GM18867 (cell line): ENCODE measurements at regions not wholly inside any gene's neighbourhood (a gene's known extent, or its start where the extent isn't known, plus 50 kb on each side); places are given as distances from the start of the nearest gene placed in this dataset.
"Not testable (repeated sequence)": the region's sequence is repeated elsewhere in the genome, so short reads cannot be mapped to it uniquely, and the experiment has no call there.

Experiments
- ATAC-seq: cut with Tn5 transposase; IDR thresholded peaks from one replicate; pipeline ENCODE4 v1.9.1; 2021; ENCODE audit warnings: mild to moderate bottlenecking, moderate library complexity; ENCODE audit not compliant: unreplicated experiment

- ATAC-seq, result no peak
These were observed 57.0 kb downstream of the RASL11A start for GRCh38 chr13:27327633-27328032.

DNA sequence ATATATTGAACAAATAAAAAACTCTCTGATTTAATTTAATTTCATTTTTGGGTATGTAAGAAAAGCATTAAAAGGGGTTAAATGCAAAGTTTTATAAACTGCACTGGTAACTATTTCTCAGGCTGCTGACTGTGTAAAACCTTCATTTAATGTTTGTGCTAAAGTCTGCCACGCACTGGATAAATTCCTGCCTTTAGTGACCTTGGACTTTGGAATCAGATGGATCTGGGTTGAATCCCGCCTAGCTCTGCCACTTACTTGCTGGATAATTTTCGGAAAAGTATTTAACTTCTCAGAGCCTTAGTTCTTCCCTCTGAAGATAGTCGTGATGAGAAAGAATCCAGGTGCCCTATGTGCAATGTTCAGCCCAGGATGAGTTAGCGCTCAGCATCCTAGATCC is 58.6 kb downstream of the RASL11A start:
- no peak for ATAC-seq

DNA sequence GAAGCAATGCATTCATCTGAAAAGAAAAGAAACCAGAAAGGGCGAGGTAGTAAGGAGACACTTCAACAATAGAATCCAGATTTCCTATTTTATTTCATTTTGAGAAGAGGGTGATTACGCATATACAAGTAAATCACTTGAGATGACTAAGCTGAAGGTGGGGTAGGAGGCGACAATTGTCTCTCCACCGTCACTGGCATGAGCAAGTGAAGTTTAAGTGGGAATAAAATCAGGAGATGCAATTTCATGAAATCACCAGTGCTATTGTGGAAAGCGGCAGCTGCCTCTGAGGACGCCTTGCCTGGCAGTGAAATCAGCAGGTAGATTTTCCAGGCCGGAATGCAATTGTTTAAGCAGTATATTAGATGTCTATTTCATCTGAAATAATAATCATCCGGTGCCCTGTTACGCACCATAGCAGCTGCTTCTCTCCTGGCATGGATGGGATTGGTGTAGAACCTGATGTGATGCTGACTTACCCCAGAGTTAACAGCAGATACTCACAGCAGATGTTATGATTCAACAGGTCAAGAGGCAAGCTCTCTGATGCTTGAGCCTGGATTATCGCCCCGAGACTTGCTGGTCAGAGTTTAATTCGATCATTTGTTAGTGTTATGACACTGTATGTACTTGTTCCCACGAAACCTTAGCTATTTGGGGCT is 64.3 kb downstream of the RASL11A start:
- ATAC-seq, result no peak

GRCh38 chr13:27336014-27336673 is 65.5 kb downstream of the RASL11A start:
- ATAC-seq, result no peak

DNA sequence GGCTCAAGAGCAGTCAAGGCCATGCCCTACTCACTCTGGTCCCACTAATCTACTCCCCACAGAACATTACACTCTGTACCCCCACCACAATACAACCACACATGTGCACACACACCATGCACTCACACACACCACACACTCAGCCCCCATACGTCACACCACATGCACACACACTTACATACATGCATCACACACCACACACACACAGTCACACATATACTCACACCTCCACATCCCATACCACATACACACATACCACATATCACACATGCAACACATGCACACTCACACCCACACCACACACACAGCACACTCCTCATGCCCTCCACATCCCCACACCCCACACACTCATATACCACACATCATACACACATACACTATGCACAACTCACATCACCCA is 67.6 kb downstream of the RASL11A start:
- ATAC-seq, result no peak

DNA sequence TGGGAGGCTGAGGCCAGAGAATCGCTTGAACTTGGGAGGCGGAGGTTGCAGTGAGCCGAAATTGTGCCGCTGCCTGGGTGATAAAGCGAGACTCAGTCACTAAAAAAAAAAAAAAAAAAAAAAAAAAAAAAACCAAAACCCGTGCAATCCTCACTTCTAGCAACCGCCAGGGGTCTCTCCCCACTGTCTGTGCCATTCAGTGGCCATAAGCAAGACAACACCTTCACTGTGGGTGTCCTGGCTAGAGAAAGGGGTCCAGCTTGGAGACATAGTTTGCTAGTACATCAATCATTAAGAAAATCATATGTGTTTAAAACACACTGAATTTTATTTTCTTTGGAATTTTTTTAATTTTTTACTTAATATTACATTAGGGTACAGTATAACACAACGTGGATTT is 68.2 kb downstream of the RASL11A start:
- ATAC-seq, result peak; percentile 54

DNA sequence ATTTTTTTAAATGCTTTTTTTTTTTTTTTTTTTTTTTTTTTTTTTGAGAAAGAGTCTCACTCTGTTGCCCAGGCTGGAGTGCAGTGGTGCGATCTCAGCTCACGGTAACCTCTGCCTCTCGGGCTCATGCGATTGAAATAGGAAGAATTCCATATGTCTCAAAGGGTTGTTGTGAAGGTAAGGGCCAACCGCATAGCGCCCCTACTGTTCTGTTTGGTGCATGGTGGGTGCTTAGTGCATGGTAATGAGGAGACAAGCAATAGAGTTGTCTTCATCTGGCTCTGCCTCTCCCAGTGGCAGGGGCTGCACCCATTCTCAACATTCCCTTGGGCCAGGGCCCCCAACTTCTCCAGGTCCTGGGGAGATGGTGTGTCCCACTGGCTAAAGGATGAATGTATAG is 68.7 kb downstream of the RASL11A start:
- ATAC-seq, result peak; percentile 66

GRCh38 chr13:27341616-27342015 is 71.0 kb downstream of the RASL11A start:
- no peak for ATAC-seq

GRCh38 chr13:27347211-27347772 is 76.7 kb downstream of the RASL11A start:
- ATAC-seq, result no peak

DNA sequence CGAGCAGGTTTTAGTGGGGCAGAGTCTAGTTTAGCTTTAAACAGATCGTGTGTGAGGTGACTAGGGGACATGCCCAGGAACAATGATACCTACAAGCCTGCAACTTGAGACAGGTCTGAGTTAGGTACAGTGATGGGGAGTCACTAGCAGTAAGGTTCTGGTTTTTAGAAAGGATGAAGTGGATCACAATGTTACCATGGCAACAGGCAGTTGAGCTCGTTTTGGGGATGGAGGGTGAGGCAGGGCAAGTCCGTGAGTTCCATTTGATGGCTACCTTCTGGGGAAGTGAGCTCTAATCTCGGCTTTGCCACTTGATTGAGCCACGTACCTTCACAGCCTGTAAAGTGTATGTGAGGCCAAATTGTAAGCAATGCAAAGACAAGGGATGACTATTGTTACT is 76.0 kb upstream of the GTF3A start:
- no peak for ATAC-seq

GRCh38 chr13:27349458-27349857 is 75.0 kb upstream of the GTF3A start:
- no peak for ATAC-seq

DNA sequence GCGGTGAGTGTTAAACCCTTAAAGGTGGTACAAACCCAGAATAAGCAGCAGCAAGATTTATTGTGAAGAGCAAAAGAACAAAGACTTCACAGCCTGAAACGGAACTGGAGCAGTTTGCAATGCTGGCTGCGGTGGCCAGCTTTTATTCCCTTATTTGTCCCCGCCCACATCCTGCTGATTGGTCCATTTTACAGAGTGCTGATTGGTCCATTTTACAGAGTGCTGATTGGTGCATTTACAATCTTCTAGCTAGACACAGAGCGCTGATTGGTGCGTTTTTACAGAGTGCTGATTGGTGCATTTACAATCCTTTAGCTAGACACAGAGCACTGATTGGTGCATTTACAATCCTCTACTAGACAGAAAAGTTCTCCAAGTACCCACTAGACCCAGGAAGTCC is 73.6 kb upstream of the GTF3A start:
- ATAC-seq, result not testable (repeated sequence)

DNA sequence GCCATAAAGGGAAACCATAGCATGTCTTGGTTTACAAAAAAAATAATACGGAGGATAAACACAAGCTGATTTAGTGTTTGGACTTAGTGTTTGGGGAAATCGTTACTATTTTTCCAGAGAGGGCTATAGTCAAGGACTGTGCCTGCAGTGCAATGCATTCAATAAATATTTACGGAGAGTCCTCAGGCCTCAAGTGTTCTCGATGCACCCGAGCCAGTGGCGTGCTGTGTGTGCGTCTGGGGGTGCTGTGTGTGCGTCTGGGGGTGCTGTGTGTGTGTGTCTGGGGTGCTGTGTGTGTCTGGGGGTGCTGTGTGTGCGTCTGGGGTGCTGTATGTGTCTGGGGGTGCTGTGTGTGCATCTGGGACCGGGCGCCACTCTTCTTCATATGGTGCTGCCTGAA is 71.7 kb upstream of the GTF3A start:
- ATAC-seq, result peak; percentile 13

DNA sequence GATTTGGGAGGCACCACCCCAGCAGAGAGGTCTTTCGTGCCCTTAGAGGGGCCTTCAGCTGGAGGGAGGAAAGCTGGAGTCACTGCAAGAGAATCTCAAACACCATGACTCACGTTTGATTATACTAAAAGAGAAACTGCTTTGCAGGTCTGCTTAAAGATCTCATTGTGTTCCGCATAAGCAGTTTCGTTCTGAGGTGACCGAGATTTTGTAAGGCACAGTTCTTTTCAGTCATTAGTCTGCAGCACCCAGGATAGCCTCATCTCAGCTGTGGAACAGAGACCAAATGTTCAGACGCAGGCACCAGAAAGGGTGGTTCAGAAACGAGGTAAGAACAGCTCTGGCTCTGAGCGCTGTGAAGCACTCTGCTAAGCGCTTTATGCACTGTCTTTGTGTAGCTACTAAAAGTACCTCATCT is 71.2 kb upstream of the GTF3A start:
- ATAC-seq, result peak; percentile 99

- ATAC-seq, result no peak
These were observed 70.7 kb upstream of the GTF3A start for GRCh38 chr13:27353708-27354107.

- no peak for ATAC-seq
These were observed 70.0 kb upstream of the GTF3A start for GRCh38 chr13:27354379-27354778.

- ATAC-seq, result no peak
These were observed 68.5 kb upstream of the GTF3A start for GRCh38 chr13:27355894-27356293.

- no peak for ATAC-seq
These were observed 66.0 kb upstream of the GTF3A start for GRCh38 chr13:27358420-27358819.

GRCh38 chr13:27359199-27359821 is 65.1 kb upstream of the GTF3A start:
- peak; percentile 56 for ATAC-seq

DNA sequence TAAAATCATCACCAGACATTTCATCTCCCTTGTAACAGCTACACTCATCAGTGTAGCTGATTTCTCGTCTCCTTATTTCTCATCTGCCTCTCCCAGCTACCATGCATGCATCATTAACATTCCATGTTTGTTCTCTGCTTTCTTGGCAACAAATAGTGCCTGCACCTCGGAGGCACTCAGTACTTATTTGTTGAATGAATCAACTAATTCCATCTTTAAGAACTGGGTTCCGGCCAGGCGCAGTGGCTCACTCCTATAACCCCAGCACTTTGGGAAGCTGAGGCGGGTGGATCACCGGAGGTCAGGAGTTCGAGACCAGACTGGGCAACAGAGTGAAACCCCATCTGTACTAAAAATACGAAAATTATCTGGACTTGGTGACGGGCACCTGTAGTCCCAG is 63.9 kb upstream of the GTF3A start:
- no peak for ATAC-seq

- ATAC-seq, result peak; percentile 90
These were observed 62.2 kb upstream of the GTF3A start for GRCh38 chr13:27362064-27362751.
